ENCODE measurements at regions not wholly inside any gene's neighbourhood (a gene's known extent, or its start where the extent isn't known, plus 50 kb on each side); places are given as distances from the start of the nearest gene placed in this dataset.
A peak's percentile ranks its signal among the peaks of the same experiment; 100 is the strongest.
"Not testable (repeated sequence)": the region's sequence is repeated elsewhere in the genome, so short reads cannot be mapped to it uniquely, and the experiment has no call there.

DNA sequence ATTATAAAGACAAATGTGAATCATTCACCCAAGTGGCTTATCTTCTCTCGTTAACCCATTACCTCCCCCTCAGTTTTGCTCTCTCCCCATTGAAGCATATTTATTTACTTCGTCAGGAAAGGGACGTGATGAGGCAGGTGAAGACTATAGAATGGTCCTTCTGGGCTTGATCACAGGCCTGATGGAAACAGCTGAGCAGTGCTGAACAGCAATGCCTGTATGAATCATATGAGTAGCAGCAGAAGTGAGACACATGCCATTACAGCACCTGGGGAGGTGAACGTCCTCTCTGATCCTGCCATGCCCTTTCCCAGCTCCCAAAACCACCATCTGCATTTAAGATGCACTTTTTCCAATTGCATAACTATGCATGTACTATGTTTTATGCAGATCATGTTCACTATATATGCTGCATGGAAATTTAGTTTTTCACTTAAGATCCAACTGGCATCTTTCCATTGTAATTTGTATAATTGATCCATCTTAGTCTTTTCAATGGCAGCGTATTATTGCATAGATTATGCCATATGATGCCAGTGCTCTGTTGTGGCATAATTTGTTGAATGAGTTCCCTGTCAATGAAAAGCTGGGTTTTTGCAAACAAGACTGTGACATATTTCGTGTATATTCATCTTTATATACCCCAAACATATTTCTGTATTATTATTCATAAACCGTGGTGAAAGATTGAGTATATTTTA lies 105.3 kb downstream of the CXCL12 start:
- Histone ChIP-seq H3K4me1 (ENCODE audit: insufficient read depth) (no peaks in the 10 kb centered on the region), H3K4me3 (ENCODE audit: low read depth, low read length) (no peak overlapping the region), H3K27ac (ENCODE audit: low read depth) (no peak overlapping the region), H3K36me3 (ENCODE audit: insufficient read depth) (no peaks in the 10 kb centered on the region)
- DNase-seq (ENCODE audit: extremely low spot score), result no peak
- WGBS, result 91% methylated on average over 7 of the region's 7 CpGs

- Histone ChIP-seq H3K36me3 (ENCODE audit: insufficient read depth) (no peaks in the 10 kb centered on the region), H3K4me3 (ENCODE audit: low read depth, low read length) (no peak overlapping the region), H3K27ac (ENCODE audit: low read depth) (no peak overlapping the region), H3K4me1 (ENCODE audit: insufficient read depth) (no peaks in the 10 kb centered on the region)
- no peak for DNase-seq (ENCODE audit: extremely low spot score)
- WGBS, result 90% methylated on average over 5 of the region's 5 CpGs
Measured at GRCh38 chr10:44278837-44279324, 106.0 kb downstream of the CXCL12 start.

GRCh38 chr10:44268435-44268948 lies 116.4 kb downstream of the CXCL12 start:
- 94% methylated on average over 14 of the region's 16 CpGs for WGBS
- not testable (repeated sequence) for H3K4me1 ChIP-seq (ENCODE audit: insufficient read depth)

DNA sequence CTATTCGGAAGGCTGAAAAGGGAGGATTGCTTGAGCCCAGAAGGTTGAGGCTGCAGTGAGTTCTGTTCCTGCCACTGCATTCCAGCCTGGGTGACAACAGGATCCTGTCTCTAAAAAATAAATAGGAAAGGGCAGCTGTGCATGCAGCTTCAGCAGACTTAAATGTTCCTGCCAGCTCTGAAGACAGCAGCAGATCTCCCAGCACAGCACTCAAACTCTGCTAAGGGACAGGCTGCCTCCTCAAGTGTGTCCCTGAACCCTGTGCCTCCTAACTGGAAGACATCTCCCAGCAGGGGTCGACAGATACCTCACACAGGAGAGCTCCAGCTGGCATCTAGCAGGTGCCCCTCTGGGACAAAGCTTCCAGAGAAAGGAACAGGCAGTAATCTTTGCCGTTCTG lies 117.9 kb downstream of the CXCL12 start:
- Histone ChIP-seq H3K27ac (ENCODE audit: low read depth) (no peak overlapping the region), H3K36me3 (ENCODE audit: insufficient read depth) (no peaks in the 10 kb centered on the region), H3K4me3 (ENCODE audit: low read depth, low read length) (no peak overlapping the region), H3K4me1 (ENCODE audit: insufficient read depth) (no peaks in the 10 kb centered on the region)
- 89% methylated on average over 3 of the region's 3 CpGs for WGBS
- DNase-seq (ENCODE audit: extremely low spot score), result no peak

More at GRCh38 chr10:44268435-44268948, 116.4 kb downstream of the CXCL12 start:
- H3K36me3 ChIP-seq (ENCODE audit: insufficient read depth); DNase-seq (ENCODE audit: extremely low spot score); H3K4me3 ChIP-seq (ENCODE audit: low read depth, low read length); H3K27ac ChIP-seq (ENCODE audit: low read depth): not testable (repeated sequence)

DNA sequence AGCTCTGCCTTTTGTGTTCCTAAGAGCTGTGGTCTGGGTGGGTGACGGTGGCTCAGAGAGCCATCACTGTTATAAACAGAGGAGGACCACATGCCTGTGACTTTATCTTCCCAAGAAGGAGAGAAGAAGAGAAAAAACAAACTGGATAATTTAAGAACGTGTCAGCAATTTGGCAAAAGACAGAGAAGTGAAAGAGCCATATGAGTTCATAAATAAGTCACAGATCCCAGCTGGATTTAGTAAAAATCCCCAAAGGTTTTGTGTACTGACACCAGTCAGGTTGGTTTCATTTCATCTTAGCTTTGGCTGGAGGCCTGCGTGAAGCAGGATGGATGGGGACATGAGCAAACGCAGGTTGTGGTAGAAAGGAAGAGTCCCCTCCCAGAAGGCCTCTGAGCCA lies 120.7 kb downstream of the CXCL12 start:
- no peak overlapping the region for H3K4me3 ChIP-seq (ENCODE audit: low read depth, low read length)
- 26% methylated on average over 4 of the region's 4 CpGs for WGBS
- no peak overlapping the region for H3K27ac ChIP-seq (ENCODE audit: low read depth)
- H3K36me3 ChIP-seq (ENCODE audit: insufficient read depth), result no peaks in the 10 kb centered on the region
- no peaks in the 10 kb centered on the region for H3K4me1 ChIP-seq (ENCODE audit: insufficient read depth)
- DNase-seq (ENCODE audit: extremely low spot score), result peak; percentile 61

DNA sequence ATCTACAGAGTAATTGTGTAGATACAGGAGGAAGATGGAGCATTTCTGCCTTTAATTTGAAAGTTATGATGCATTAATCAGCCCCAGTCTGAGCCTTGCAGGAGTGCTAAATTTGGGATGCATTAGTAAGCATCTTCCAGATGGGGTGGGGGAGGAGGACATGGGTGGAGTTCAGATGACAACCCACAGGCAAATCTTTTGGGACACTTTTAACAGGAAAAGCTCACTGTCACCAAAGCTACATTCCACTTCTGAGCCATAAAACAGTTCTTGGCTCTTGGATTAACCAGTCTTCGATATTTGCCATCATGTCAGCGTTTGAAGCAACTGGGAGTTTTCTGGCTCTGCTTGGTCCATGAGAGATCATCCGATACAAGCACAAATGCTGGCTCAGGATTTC lies 121.1 kb downstream of the CXCL12 start:
- no peak for DNase-seq (ENCODE audit: extremely low spot score)
- Histone ChIP-seq H3K4me3 (ENCODE audit: low read depth, low read length) (no peak overlapping the region), H3K27ac (ENCODE audit: low read depth) (no peak overlapping the region), H3K4me1 (ENCODE audit: insufficient read depth) (no peaks in the 10 kb centered on the region), H3K36me3 (ENCODE audit: insufficient read depth) (no peaks in the 10 kb centered on the region)
- 36% methylated on average over 3 of the region's 3 CpGs for WGBS

DNA sequence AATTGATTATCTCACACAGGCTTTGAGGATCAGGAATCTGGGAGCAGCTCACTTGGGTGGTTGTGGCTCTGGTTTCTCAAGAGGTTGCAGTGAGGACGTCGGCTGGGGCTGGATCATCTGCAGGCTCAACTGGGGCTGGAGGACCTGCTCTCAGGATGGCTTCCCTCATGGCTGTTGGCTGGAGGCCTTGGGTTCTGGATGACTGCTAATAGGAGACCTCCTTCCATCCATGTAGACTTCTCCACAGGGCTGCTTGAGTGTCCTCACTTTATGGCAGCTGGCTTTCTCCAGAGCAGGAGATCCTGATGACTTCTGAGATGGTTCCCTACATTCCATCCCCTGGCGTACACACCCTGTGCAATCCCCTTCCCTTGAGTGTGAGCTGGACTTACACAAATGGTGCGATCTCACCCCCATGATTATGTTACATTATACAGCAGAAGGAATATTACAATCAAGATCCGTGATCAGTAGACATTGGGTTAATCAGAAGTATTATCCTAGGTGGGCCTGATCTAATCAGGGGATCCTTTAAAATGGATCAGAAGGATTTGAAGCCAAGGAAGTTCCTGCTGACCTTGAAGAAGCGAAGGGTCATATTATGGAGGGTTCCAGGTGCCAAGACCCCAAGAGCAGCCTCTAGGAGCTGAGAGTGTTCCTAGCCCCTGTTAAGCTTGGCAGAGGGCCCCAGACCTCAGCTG lies 122.2 kb downstream of the CXCL12 start:
- DNase-seq (ENCODE audit: extremely low spot score), result no peak
- 95% methylated on average over 6 of the region's 6 CpGs for WGBS
- H3K27ac ChIP-seq (ENCODE audit: low read depth), result no peak overlapping the region

GRCh38 chr10:44261710-44262455 lies 123.0 kb downstream of the CXCL12 start:
- no peak overlapping the region for H3K27ac ChIP-seq (ENCODE audit: low read depth)
- WGBS, result 49% methylated on average over 7 of the region's 7 CpGs
- no peaks in the 10 kb centered on the region for H3K36me3 ChIP-seq (ENCODE audit: insufficient read depth)
- no peaks in the 10 kb centered on the region for H3K4me1 ChIP-seq (ENCODE audit: insufficient read depth)
- DNase-seq (ENCODE audit: extremely low spot score), result no peak
- H3K4me3 ChIP-seq (ENCODE audit: low read depth, low read length), result no peak overlapping the region

More for the DNA sequence above, 122.2 kb downstream of the CXCL12 start:
- H3K4me3 ChIP-seq (ENCODE audit: low read depth, low read length), result no peak overlapping the region
- no peaks in the 10 kb centered on the region for H3K4me1 ChIP-seq (ENCODE audit: insufficient read depth)
- H3K36me3 ChIP-seq (ENCODE audit: insufficient read depth), result no peaks in the 10 kb centered on the region

DNA sequence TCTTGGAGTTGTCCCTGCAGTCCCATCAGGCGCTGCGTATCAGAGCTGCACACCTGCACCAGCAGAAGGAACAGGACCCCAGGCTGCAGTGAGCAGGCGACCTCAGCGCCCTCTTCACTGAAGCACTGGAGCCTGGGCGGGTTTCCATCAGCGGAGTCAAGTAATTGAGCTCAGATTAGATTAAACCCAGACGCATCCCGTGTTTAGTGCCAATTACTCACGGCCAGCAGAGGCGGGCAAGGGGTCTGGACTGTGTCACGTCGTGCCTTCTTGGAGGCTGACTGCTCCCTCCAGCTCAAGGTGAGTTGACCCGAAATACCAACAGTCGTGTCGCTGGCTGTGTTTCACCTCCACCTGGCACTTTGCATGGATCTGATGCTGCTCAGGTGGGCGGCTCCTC lies 123.6 kb downstream of the CXCL12 start:
- WGBS, result 62% methylated on average over 16 of the region's 16 CpGs
- peak; percentile 33 for DNase-seq (ENCODE audit: extremely low spot score)
- H3K36me3 ChIP-seq (ENCODE audit: insufficient read depth), result no peaks in the 10 kb centered on the region
- H3K4me1 ChIP-seq (ENCODE audit: insufficient read depth), result no peaks in the 10 kb centered on the region
- no peak overlapping the region for H3K27ac ChIP-seq (ENCODE audit: low read depth)
- H3K4me3 ChIP-seq (ENCODE audit: low read depth, low read length), result no peak overlapping the region

DNA sequence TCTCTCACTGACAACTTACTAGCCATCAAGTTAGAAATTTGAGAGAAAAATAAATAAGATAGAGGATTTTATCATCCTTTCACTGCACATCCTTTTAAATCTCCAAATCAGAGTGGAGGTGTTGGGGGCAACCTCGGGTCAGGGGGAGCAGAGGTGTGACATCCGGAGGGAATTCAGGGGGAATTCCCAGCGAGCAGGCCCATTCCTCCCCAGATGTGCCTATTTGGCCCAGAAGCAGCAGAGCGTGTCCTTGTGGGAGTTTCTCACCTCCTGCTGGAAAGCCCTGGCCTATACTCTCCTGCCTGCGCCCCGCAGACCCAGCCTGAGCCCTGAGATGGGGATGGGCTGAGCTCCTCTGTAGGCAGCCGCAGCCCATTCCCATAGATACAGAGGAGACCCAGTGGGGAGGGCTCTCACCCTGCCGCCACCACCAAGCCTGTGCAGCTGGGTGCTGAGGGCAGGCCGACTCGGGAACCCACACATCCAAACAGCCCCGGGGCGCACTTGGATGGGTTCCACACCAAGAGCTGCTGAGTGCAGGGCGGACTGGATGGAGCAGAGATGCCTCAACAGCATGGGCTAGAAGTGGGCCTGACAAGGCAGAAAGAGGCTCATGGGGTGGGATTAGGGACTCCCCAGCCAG lies 124.5 kb downstream of the CXCL12 start:
- no peaks in the 10 kb centered on the region for H3K36me3 ChIP-seq (ENCODE audit: insufficient read depth)
- H3K4me1 ChIP-seq (ENCODE audit: insufficient read depth), result no peaks in the 10 kb centered on the region
- H3K4me3 ChIP-seq (ENCODE audit: low read depth, low read length), result no peak overlapping the region
- H3K27ac ChIP-seq (ENCODE audit: low read depth), result no peak overlapping the region
- DNase-seq (ENCODE audit: extremely low spot score), result no peak
- WGBS, result 95% methylated on average over 13 of the region's 13 CpGs

DNA sequence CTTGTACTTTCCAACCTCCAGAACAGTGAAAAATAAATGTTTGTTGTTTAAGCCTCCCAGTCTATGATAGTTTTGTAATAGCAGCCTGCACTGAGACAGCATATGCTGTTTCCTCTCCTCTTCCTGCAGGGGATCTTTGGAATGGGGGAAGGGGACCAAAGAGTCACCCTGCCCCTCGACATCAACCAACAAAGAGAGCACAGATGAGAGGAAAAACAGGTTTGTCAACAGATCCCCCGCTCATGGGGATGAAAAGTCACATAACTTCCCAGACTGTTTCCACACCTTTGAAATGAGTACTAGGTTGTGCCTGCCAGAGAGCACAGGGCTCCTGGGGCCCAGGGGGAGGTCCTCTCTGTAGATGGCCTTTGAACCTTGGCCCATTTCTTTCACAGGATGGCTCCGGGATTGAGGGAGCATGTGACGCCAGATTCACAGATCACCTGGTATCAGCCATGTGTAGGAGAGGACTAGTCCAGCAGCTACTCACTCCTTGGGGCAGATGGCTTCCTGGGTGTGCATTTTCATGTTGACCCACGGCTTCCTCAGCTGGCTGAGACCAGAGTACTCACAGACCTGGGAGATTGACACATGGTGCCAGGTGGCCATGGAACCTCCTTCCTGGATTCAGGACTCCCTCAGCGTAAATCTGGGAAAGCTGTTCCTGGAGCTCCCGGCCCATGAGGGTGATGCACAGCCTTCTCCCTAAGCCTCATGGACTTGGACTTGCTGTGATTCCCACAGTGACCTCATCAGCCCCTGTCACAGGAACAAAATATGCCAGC lies 125.6 kb downstream of the CXCL12 start:
- H3K36me3 ChIP-seq (ENCODE audit: insufficient read depth), result no peaks in the 10 kb centered on the region
- DNase-seq (ENCODE audit: extremely low spot score), result no peak
- H3K4me3 ChIP-seq (ENCODE audit: low read depth, low read length), result no peak overlapping the region
- no peaks in the 10 kb centered on the region for H3K4me1 ChIP-seq (ENCODE audit: insufficient read depth)
- no peak overlapping the region for H3K27ac ChIP-seq (ENCODE audit: low read depth)
- WGBS, result 89% methylated on average over 7 of the region's 7 CpGs

DNA sequence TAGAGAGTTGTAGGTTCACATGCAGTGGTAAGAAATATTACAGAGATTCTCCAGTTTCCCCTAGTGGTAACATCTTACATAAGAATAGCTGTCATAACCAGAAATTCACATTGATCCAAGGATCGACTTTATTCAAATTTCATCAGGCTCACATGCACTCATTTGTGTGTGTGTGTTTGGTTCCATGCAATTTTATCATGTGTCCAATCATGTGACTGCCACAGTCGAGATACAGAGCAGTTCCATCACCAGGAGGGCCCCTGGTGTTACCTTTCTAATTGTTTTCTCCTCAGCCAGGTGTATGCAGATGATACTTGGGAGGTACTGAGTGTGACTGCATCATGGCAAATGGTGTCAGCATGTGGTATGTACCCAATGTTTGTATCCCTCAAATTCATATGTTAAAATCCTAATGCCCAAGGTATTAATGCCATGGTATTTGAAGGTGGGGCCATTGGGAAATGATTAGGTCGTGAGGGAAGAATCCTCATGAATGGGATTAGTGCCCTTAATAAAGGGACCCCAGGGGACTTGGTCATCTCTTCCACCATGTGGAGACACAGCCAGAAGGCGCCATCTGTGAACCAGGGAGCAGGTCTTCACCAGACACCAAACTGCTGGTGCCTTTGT lies 126.3 kb downstream of the CXCL12 start:
- no peak for DNase-seq (ENCODE audit: extremely low spot score)
- WGBS, result 91% methylated on average over 4 of the region's 4 CpGs
- Histone ChIP-seq H3K4me3 (ENCODE audit: low read depth, low read length) (no peak overlapping the region), H3K27ac (ENCODE audit: low read depth) (no peak overlapping the region), H3K36me3 (ENCODE audit: insufficient read depth) (no peaks in the 10 kb centered on the region), H3K4me1 (ENCODE audit: insufficient read depth) (no peaks in the 10 kb centered on the region)
